Astrocyte (in vitro differentiated cells and primary cell): ENCODE measurements at regions not wholly inside any gene's neighbourhood (a gene's known extent, or its start where the extent isn't known, plus 50 kb on each side); places are given as distances from the start of the nearest gene placed in this dataset.

Source experiments
- DNase-seq: peaks from one replicate; pipeline ENCODE4 v3.0.0-alpha.2; 2010; ENCODE audit warnings: low read depth
- FAIRE-seq: peaks from 2 replicates; lab custom pipeline; 2011; peaks lifted over from hg19 to GRCh38; lab: Jason Lieb, UNC
- H2AFZ ChIP-seq: 2 replicates; pipeline ENCODE4 v1.6.0; 2012; ENCODE audit warnings: low read depth, low read length, inconsistent platforms
- H3K27ac ChIP-seq: 2 replicates; pipeline ENCODE4 v1.5.1; 2011; ENCODE audit warnings: low read depth, low read length, inconsistent platforms
- H3K27me3 ChIP-seq: 2 replicates; pipeline ENCODE4 v1.6.0; 2011; ENCODE audit warnings: low read length, inconsistent platforms; ENCODE audit not compliant: insufficient read depth
- H3K36me3 ChIP-seq: 2 replicates; pipeline ENCODE4 v1.5.1; 2011; ENCODE audit warnings: low read length, inconsistent platforms; ENCODE audit not compliant: insufficient read depth
- H3K4me1 ChIP-seq: 2 replicates; pipeline ENCODE4 v1.5.1; 2011; ENCODE audit warnings: low read length, inconsistent platforms; ENCODE audit not compliant: insufficient read depth
- H3K4me2 ChIP-seq: 2 replicates; pipeline ENCODE4 v1.6.0; 2012; ENCODE audit warnings: low read length, inconsistent platforms
- H3K4me3 ChIP-seq: 2 replicates; pipeline ENCODE4 v1.5.1; 2011; ENCODE audit warnings: low read depth, mild to moderate bottlenecking, low read length, inconsistent platforms; ENCODE audit not compliant: insufficient read depth
- H3K79me2 ChIP-seq: 2 replicates; pipeline ENCODE4 v1.6.0; 2012; ENCODE audit warnings: mild to moderate bottlenecking, low read length, inconsistent platforms; ENCODE audit not compliant: insufficient read depth
- H3K9ac ChIP-seq: 2 replicates; pipeline ENCODE4 v1.6.0; 2012; ENCODE audit warnings: mild to moderate bottlenecking, low read length, inconsistent platforms
- H3K9me3 ChIP-seq: 2 replicates; pipeline ENCODE4 v1.5.1; 2012; ENCODE audit warnings: low read depth, mild to moderate bottlenecking, low read length, inconsistent platforms; ENCODE audit not compliant: insufficient read depth
- H4K20me1 ChIP-seq: 2 replicates; pipeline ENCODE4 v1.6.0; 2012; ENCODE audit warnings: low read length, inconsistent platforms; ENCODE audit not compliant: insufficient read depth
- H3K27ac Mint-ChIP-seq: one replicate; pipeline ENCODE4 v1.8.0; 2021; ENCODE audit warnings: mild to moderate bottlenecking, mixed read lengths; ENCODE audit not compliant: unreplicated experiment
- H3K27me3 Mint-ChIP-seq: one replicate; pipeline ENCODE4 v1.8.0; 2021; ENCODE audit warnings: low read depth, mixed read lengths; ENCODE audit not compliant: unreplicated experiment
- H3K36me3 Mint-ChIP-seq: one replicate; pipeline ENCODE4 v1.8.0; 2021; ENCODE audit warnings: low read depth, mixed read lengths; ENCODE audit not compliant: unreplicated experiment
- H3K4me1 Mint-ChIP-seq: one replicate; pipeline ENCODE4 v1.8.0; 2021; ENCODE audit warnings: low read depth, mixed read lengths; ENCODE audit not compliant: unreplicated experiment
- H3K4me3 Mint-ChIP-seq: one replicate; pipeline ENCODE4 v1.8.0; 2021; ENCODE audit warnings: mild to moderate bottlenecking, moderate library complexity, mixed read lengths; ENCODE audit not compliant: unreplicated experiment
- H3K9me3 Mint-ChIP-seq: one replicate; pipeline ENCODE4 v1.8.0; 2021; ENCODE audit warnings: mild to moderate bottlenecking, mixed read lengths; ENCODE audit not compliant: unreplicated experiment
- CTCF ChIP-seq: IDR thresholded peaks from 2 replicates; pipeline ENCODE4 v1.5.1; 2011; ENCODE audit warnings: low read depth, mild to moderate bottlenecking, inconsistent platforms, low read length, moderate library complexity; ENCODE audit not compliant: insufficient read depth
- EZH2 ChIP-seq: IDR thresholded peaks from 2 replicates; pipeline ENCODE4 v1.6.1; 2012; ENCODE audit warnings: mild to moderate bottlenecking, low read length, inconsistent platforms; ENCODE audit not compliant: insufficient read depth

DNA sequence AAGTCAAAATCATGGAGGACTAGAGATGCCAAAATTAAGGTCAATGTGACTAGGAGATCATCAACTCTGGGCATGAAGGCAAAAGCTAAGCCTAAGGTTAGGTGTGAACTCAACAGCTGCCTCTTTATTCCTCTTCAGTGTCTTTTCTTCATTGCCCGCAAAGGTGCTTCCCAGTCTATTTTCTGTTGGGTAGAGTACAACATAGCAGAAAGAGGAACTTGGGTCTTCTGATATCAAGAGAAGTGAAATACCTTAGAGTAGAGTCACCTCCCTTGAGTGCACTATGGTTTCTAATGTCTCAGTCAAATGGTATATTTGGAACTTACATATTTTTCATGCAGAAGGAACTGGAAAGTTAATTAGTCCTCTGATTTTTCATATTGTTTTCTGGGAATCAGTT is 122.5 kb upstream of the GRIN3A start:
- no peaks in the 10 kb centered on the region for H3K4me1 ChIP-seq
- DNase-seq (no peak), FAIRE-seq (no peak)
- no peak overlapping the region for H3K4me3 ChIP-seq
- no peaks in the 10 kb centered on the region for H3K4me1 Mint-ChIP-seq
- H3K36me3 ChIP-seq = no peaks in the 10 kb centered on the region
- no peak overlapping the region for H2AFZ ChIP-seq
- H3K27ac Mint-ChIP-seq = no peak overlapping the region
- H4K20me1 ChIP-seq = no peaks in the 10 kb centered on the region
- H3K27me3 Mint-ChIP-seq = peaks cover 3% of the 10 kb centered on the region
- H3K27me3 ChIP-seq = no peaks in the 10 kb centered on the region
- H3K27ac ChIP-seq = no peak overlapping the region
- H3K9me3 ChIP-seq = peaks cover 3% of the 10 kb centered on the region
- no peak overlapping the region for H3K4me2 ChIP-seq
- no peaks in the 10 kb centered on the region for H3K79me2 ChIP-seq
- no peak overlapping the region for H3K9ac ChIP-seq
- TF ChIP-seq CTCF = no peak
- TF ChIP-seq EZH2 = no peak
- no peaks in the 10 kb centered on the region for H3K36me3 Mint-ChIP-seq
- no peak overlapping the region for H3K4me3 Mint-ChIP-seq
- no peaks in the 10 kb centered on the region for H3K9me3 Mint-ChIP-seq

DNA sequence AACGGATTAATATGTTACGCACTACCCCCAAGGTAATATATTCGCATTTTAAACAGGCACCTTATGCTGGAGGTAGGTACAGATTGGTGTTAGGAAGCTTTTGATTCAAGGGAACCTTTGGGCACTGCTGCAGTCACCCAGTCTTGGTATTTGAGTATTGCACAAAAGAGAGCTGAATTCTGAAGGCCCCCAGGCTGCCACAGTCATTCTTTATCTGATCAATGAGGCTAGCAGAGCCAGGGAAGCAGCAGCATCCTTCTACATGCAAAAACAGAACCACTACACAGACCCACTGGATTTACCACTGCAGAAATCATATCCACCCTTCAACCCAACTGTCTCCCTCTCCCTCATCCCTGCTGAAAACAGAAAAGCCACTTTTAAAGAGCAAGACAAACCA is 121.2 kb upstream of the GRIN3A start:
- H3K9me3 Mint-ChIP-seq = no peaks in the 10 kb centered on the region
- H3K27me3 Mint-ChIP-seq = peaks cover 3% of the 10 kb centered on the region
- H2AFZ ChIP-seq = no peak overlapping the region
- DNase-seq (no peak), FAIRE-seq (no peak)
- H3K27ac Mint-ChIP-seq = no peak overlapping the region
- H3K4me1 Mint-ChIP-seq = no peaks in the 10 kb centered on the region
- H4K20me1 ChIP-seq = no peaks in the 10 kb centered on the region
- H3K36me3 ChIP-seq = no peaks in the 10 kb centered on the region
- H3K4me3 Mint-ChIP-seq = no peak overlapping the region
- H3K27ac ChIP-seq = no peak overlapping the region
- H3K36me3 Mint-ChIP-seq = no peaks in the 10 kb centered on the region
- H3K4me2 ChIP-seq = no peak overlapping the region
- H3K9me3 ChIP-seq = peaks cover 3% of the 10 kb centered on the region
- no peaks in the 10 kb centered on the region for H3K4me1 ChIP-seq
- no peak overlapping the region for H3K4me3 ChIP-seq
- TF ChIP-seq CTCF (no peak), EZH2 (no peak)
- no peaks in the 10 kb centered on the region for H3K27me3 ChIP-seq
- H3K9ac ChIP-seq = no peak overlapping the region
- H3K79me2 ChIP-seq = no peaks in the 10 kb centered on the region

DNA sequence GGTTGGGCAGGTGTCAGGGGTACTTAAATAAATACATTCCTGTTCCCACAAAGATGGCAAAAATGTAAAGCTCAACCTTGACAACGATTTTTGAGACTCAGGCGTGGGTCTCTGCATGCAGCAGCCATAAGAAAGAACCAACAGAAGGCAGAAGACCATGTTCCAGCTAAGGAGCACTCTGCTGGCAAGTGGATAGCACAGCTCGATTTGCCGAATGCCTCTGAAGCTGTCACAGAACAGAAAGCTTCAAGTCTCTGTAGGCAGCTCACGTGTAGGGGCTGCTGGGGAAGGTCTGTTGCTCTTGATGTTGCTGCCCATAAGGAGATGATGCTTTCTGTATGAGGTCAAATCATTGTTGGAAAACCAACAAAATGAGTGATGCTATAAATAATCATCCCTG is 119.6 kb upstream of the GRIN3A start:
- H3K27me3 Mint-ChIP-seq = no peaks in the 10 kb centered on the region
- no peak overlapping the region for H3K4me3 Mint-ChIP-seq
- H3K27ac Mint-ChIP-seq = no peak overlapping the region

More for the DNA sequence above, 119.6 kb upstream of the GRIN3A start:
- Histone ChIP-seq H3K4me2 (no peak overlapping the region), H3K27ac (no peak overlapping the region), H3K79me2 (no peaks in the 10 kb centered on the region), H3K9ac (no peak overlapping the region), H3K4me3 (no peak overlapping the region), H3K9me3 (peaks cover 3% of the 10 kb centered on the region), H3K27me3 (no peaks in the 10 kb centered on the region), H2AFZ (no peak overlapping the region), H3K36me3 (no peaks in the 10 kb centered on the region), H4K20me1 (no peaks in the 10 kb centered on the region), H3K4me1 (no peaks in the 10 kb centered on the region)
- Mint-ChIP-seq H3K9me3 (no peaks in the 10 kb centered on the region), H3K4me1 (no peaks in the 10 kb centered on the region), H3K36me3 (no peaks in the 10 kb centered on the region)
- FAIRE-seq (no peak), DNase-seq (no peak)
- TF ChIP-seq EZH2 (no peak), CTCF (no peak)
